Neural progenitor cell (in vitro differentiated cells): ENCODE measurements at regions not wholly inside any gene's neighbourhood (a gene's known extent, or its start where the extent isn't known, plus 50 kb on each side); places are given as distances from the start of the nearest gene placed in this dataset.

Experiments used
- DNase-seq: peaks from one replicate; pipeline ENCODE4 v3.0.0-alpha.2; 2016; ENCODE audit warnings: low spot score
- H2AFZ ChIP-seq: fragments of 200-600 bp; sonication (generic); replicated peaks from 2 replicates; pipeline ENCODE4 v1.6.1; 2016; ENCODE audit warnings: antibody characterized with exemption
- H3F3A ChIP-seq: fragments of 200-600 bp; sonication (generic); 2 replicates; pipeline ENCODE4 v1.6.1; 2016; ENCODE audit warnings: antibody characterized with exemption, low read depth
- H3K27ac ChIP-seq: fragments of 200-600 bp; sonication (generic); 2 replicates; pipeline ENCODE4 v1.5.1; 2016; ENCODE audit warnings: mild to moderate bottlenecking
- H3K27me3 ChIP-seq: fragments of 200-600 bp; sonication (generic); 2 replicates; pipeline ENCODE4 v1.6.1; 2016; ENCODE audit warnings: mild to moderate bottlenecking, moderate library complexity
- H3K36me3 ChIP-seq: fragments of 200-600 bp; sonication (generic); 2 replicates; pipeline ENCODE4 v1.5.1; 2016
- H3K4me1 ChIP-seq: fragments of 200-600 bp; sonication (generic); 2 replicates; pipeline ENCODE4 v1.6.1; 2016; ENCODE audit warnings: mixed run types
- H3K4me2 ChIP-seq: fragments of 200-600 bp; sonication (generic); 2 replicates; pipeline ENCODE4 v1.6.1; 2016
- H3K4me3 ChIP-seq: fragments of 200-600 bp; sonication (generic); 2 replicates; pipeline ENCODE4 v1.5.1; 2016
- H3K79me2 ChIP-seq: fragments of 200-600 bp; sonication (generic); 2 replicates; pipeline ENCODE4 v1.6.1; 2016; ENCODE audit warnings: low read depth
- H3K9ac ChIP-seq: fragments of 200-600 bp; sonication (generic); 2 replicates; pipeline ENCODE4 v1.6.1; 2016
- H3K9me3 ChIP-seq: fragments of 200-600 bp; sonication (generic); 2 replicates; pipeline ENCODE4 v1.5.1; 2016; ENCODE audit warnings: low read depth
- H4K20me1 ChIP-seq: fragments of 200-600 bp; sonication (generic); 2 replicates; pipeline ENCODE4 v1.6.1; 2016; ENCODE audit warnings: low read depth
- H3K27ac Mint-ChIP-seq: 3 replicates; pipeline ENCODE4 v1.8.0; 2021; ENCODE audit warnings: mixed read lengths
- H3K27me3 Mint-ChIP-seq: 2 replicates; pipeline ENCODE4 v1.8.0; 2022; ENCODE audit warnings: low read depth, mild to moderate bottlenecking, inconsistent platforms, moderate library complexity, mixed read lengths; ENCODE audit not compliant: insufficient read depth
- H3K36me3 Mint-ChIP-seq: 3 replicates; pipeline ENCODE4 v1.8.0; 2021; ENCODE audit warnings: mixed read lengths
- H3K4me1 Mint-ChIP-seq: 3 replicates; pipeline ENCODE4 v1.8.0; 2021; ENCODE audit warnings: mixed read lengths
- H3K4me3 Mint-ChIP-seq: 3 replicates; pipeline ENCODE4 v1.8.0; 2021; ENCODE audit warnings: mild to moderate bottlenecking, moderate library complexity, mixed read lengths
- H3K9me3 Mint-ChIP-seq: 3 replicates; pipeline ENCODE4 v1.8.0; 2020; ENCODE audit warnings: mixed read lengths
- CTCF ChIP-seq: fragments of 200-600 bp; sonication (generic); IDR thresholded peaks from 2 replicates; pipeline ENCODE4 v1.5.1; 2017; ENCODE audit warnings: antibody characterized with exemption, mild to moderate bottlenecking
- EZH2 ChIP-seq: fragments of 200-600 bp; sonication (generic); IDR thresholded peaks from 2 replicates; pipeline ENCODE4 v1.6.1; 2017; ENCODE audit warnings: antibody characterized with exemption, mild to moderate bottlenecking, moderate library complexity
- EZH2phosphoT487 ChIP-seq: fragments of 200-600 bp; sonication (generic); IDR thresholded peaks from 2 replicates; pipeline ENCODE4 v1.6.1; 2017; ENCODE audit warnings: antibody characterized with exemption

- H3K4me2 ChIP-seq = no peak overlapping the region
- TF ChIP-seq EZH2 (no peak), CTCF (no peak), EZH2phosphoT487 (no peak)
- no peak overlapping the region for H3K4me3 ChIP-seq
- Mint-ChIP-seq H3K36me3 (no peaks in the 10 kb centered on the region), H3K27ac (no peak overlapping the region), H3K9me3 (peaks cover 6% of the 10 kb centered on the region), H3K4me3 (no peak overlapping the region), H3K27me3 (peaks cover 20% of the 10 kb centered on the region), H3K4me1 (peaks cover 8% of the 10 kb centered on the region)
- no peaks in the 10 kb centered on the region for H3K4me1 ChIP-seq
- H3K79me2 ChIP-seq = no peaks in the 10 kb centered on the region
- no peak for DNase-seq
- H3K9ac ChIP-seq = no peak overlapping the region
- H3K27ac ChIP-seq = no peak overlapping the region
- H3F3A ChIP-seq = no peaks in the 10 kb centered on the region
- H3K27me3 ChIP-seq = no peaks in the 10 kb centered on the region
- no peak overlapping the region for H2AFZ ChIP-seq
- no peaks in the 10 kb centered on the region for H3K9me3 ChIP-seq
- H4K20me1 ChIP-seq = no peaks in the 10 kb centered on the region
- no peaks in the 10 kb centered on the region for H3K36me3 ChIP-seq
Observed at GRCh38 chr2:46831051-46831868, 84.3 kb downstream of the MCFD2 start.

GRCh38 chr2:46829231-46829995, 86.2 kb downstream of the MCFD2 start:
- no peak overlapping the region for H3K4me2 ChIP-seq
- H3K36me3 ChIP-seq = no peaks in the 10 kb centered on the region
- no peak overlapping the region for H2AFZ ChIP-seq
- H3K9ac ChIP-seq = no peak overlapping the region
- DNase-seq = no peak
- Mint-ChIP-seq H3K4me3 (no peak overlapping the region), H3K27me3 (peaks cover 22% of the 10 kb centered on the region), H3K4me1 (peaks cover 11% of the 10 kb centered on the region), H3K27ac (no peak overlapping the region), H3K36me3 (no peaks in the 10 kb centered on the region), H3K9me3 (peaks cover 6% of the 10 kb centered on the region)
- no peak for TF ChIP-seq EZH2phosphoT487
- TF ChIP-seq CTCF = no peak
- TF ChIP-seq EZH2 = no peak
- no peaks in the 10 kb centered on the region for H3K9me3 ChIP-seq
- no peaks in the 10 kb centered on the region for H3K4me1 ChIP-seq
- no peak overlapping the region for H3K27ac ChIP-seq
- H3K27me3 ChIP-seq = no peaks in the 10 kb centered on the region
- no peaks in the 10 kb centered on the region for H3K79me2 ChIP-seq
- H4K20me1 ChIP-seq = no peaks in the 10 kb centered on the region
- H3F3A ChIP-seq = no peaks in the 10 kb centered on the region
- H3K4me3 ChIP-seq = no peak overlapping the region

DNA sequence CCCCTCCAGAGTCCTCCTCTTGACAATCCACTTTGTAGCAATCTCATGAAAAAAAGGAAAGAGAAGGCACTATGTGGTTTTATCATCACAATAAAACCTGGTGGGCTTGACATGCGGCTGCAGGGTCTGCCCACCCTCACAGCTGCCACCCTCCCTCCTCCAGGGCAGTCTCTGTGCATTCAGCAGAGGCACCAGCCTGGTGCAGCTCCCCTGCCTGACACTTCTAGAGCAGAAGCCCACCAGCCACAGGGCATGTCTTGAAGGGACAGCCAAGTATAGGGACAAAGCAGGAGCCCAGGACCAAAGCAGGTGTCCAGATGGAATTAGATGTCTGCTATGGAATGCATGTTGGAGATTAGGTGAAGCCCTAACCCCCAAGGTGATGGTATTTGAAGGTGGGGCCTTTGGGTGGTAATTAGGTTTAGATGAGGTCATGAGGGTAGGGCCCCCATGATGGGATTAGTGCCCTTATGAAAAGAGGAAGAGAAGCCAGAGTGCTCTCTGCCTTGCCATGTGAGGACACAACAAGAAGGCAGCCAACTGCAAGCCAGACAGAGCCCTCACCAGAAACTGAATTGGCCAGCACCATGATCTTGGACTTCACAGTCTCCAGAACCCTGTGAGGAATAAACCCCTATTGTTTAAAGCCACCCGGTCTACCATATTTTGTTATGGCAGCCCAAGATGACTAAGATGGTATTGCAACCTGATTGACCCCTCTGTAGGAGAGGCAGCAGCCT, 86.9 kb downstream of the MCFD2 start:
- H3K79me2 ChIP-seq = no peaks in the 10 kb centered on the region
- no peak overlapping the region for H2AFZ ChIP-seq
- no peak overlapping the region for H3K27ac ChIP-seq
- no peak overlapping the region for H3K4me3 ChIP-seq
- no peaks in the 10 kb centered on the region for H3K27me3 ChIP-seq
- no peak overlapping the region for H3K4me2 ChIP-seq
- DNase-seq = no peak
- Mint-ChIP-seq H3K36me3 (no peaks in the 10 kb centered on the region), H3K27ac (no peak overlapping the region), H3K9me3 (peaks cover 6% of the 10 kb centered on the region), H3K27me3 (peaks cover 22% of the 10 kb centered on the region), H3K4me3 (no peak overlapping the region), H3K4me1 (peaks cover 11% of the 10 kb centered on the region)
- H4K20me1 ChIP-seq = no peaks in the 10 kb centered on the region
- H3K36me3 ChIP-seq = no peaks in the 10 kb centered on the region
- H3F3A ChIP-seq = no peaks in the 10 kb centered on the region
- no peaks in the 10 kb centered on the region for H3K4me1 ChIP-seq
- H3K9ac ChIP-seq = no peak overlapping the region
- H3K9me3 ChIP-seq = no peaks in the 10 kb centered on the region
- TF ChIP-seq EZH2phosphoT487 (no peak), CTCF (no peak), EZH2 (no peak)
